Activated CD8-positive, alpha-beta T cell treated with anti-CD3 and anti-CD28 coated beads for 36 hours (primary cell): ENCODE measurements at regions not wholly inside any gene's neighbourhood (a gene's known extent, or its start where the extent isn't known, plus 50 kb on each side); places are given as distances from the start of the nearest gene placed in this dataset.

Experiments used
- ATAC-seq: fragments of 200-7000 bp; cut with Tn5 transposase; one replicate; pipeline ENCODE4 v1.10.0; 2021; ENCODE audit warnings: mild to moderate bottlenecking, moderate library complexity
- CTCF ChIA-PET: fragments of 350-600 bp; sonication (Branson Sonifier 250); formaldehyde crosslinking; loops from one replicate; lab custom pipeline; 2021; ENCODE audit warnings: antibody characterized with exemption; lab: Charles Lee
- POLR2A ChIA-PET: fragments of 350-600 bp; sonication (Branson Sonifier 250); formaldehyde crosslinking; loops from one replicate; lab custom pipeline; 2021; ENCODE audit warnings: antibody characterized with exemption; lab: Charles Lee
- DNase-seq: peaks from one replicate; pipeline ENCODE4 v3.0.0-alpha.2; 2020
- H3K27ac Mint-ChIP-seq: one replicate; pipeline ENCODE4 v1.8.0; 2021; ENCODE audit warnings: mild to moderate bottlenecking, mixed read lengths
- H3K27me3 Mint-ChIP-seq: one replicate; pipeline ENCODE4 v1.8.0; 2021; ENCODE audit warnings: mixed read lengths
- H3K36me3 Mint-ChIP-seq: one replicate; pipeline ENCODE4 v1.8.0; 2021; ENCODE audit warnings: low read depth, mixed read lengths
- H3K4me1 Mint-ChIP-seq: one replicate; pipeline ENCODE4 v1.8.0; 2021; ENCODE audit warnings: low read depth, mixed read lengths
- H3K4me3 Mint-ChIP-seq: one replicate; pipeline ENCODE4 v1.8.0; 2021; ENCODE audit warnings: mild to moderate bottlenecking, moderate library complexity, mixed read lengths
- H3K9me3 Mint-ChIP-seq: one replicate; pipeline ENCODE4 v1.8.0; 2021; ENCODE audit warnings: mixed read lengths
- intact Hi-C: fragments of 100-400 bp; cut with micrococcal nuclease; formaldehyde crosslinking; loops from one replicate; pipeline ENCODE4 v1.10.0; 2022
- TF ChIP-seq, protein P1 (sequence below): fragments of 200-600 bp; IDR thresholded peaks from one replicate; pipeline ENCODE4 v1.8.0; 2022; ENCODE audit warnings: antibody characterized with exemption, mild to moderate bottlenecking

DNA sequence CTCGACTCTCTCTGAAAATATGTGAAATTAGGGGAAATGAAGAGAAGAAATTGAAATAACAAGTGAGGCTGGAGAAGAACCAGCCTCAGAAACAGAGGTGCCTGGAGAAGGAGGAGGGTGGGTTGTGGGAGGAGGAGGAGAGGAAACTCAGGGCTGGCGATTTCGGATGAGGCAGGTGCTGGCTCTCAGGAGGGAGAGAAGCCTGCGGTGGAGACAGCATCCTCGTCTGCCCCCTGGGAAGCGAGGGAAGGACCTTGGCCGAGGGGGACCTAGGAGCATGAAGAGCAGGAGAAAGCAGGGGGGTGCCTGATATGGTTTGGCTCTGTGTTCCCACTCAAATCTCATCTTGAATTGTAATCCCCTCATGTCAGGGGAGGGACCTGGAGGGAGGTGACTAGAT is 264.7 kb upstream of the TNRC6C start:
- POLR2A ChIA-PET = no interaction called here
- H3K27ac Mint-ChIP-seq = no peak overlapping the region
- DNase-seq (no peak), ATAC-seq (no peak)
- CTCF ChIA-PET = no interaction called here
- no peaks in the 10 kb centered on the region for H3K9me3 Mint-ChIP-seq
- H3K27me3 Mint-ChIP-seq = peaks cover 2% of the 10 kb centered on the region
- no peak overlapping the region for H3K4me3 Mint-ChIP-seq
- TF ChIP-seq, protein P1, sequence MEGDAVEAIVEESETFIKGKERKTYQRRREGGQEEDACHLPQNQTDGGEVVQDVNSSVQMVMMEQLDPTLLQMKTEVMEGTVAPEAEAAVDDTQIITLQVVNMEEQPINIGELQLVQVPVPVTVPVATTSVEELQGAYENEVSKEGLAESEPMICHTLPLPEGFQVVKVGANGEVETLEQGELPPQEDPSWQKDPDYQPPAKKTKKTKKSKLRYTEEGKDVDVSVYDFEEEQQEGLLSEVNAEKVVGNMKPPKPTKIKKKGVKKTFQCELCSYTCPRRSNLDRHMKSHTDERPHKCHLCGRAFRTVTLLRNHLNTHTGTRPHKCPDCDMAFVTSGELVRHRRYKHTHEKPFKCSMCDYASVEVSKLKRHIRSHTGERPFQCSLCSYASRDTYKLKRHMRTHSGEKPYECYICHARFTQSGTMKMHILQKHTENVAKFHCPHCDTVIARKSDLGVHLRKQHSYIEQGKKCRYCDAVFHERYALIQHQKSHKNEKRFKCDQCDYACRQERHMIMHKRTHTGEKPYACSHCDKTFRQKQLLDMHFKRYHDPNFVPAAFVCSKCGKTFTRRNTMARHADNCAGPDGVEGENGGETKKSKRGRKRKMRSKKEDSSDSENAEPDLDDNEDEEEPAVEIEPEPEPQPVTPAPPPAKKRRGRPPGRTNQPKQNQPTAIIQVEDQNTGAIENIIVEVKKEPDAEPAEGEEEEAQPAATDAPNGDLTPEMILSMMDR = no peak
- intact Hi-C loops = no loop called here
- peaks cover 24% of the 10 kb centered on the region for H3K4me1 Mint-ChIP-seq
- no peaks in the 10 kb centered on the region for H3K36me3 Mint-ChIP-seq

DNA sequence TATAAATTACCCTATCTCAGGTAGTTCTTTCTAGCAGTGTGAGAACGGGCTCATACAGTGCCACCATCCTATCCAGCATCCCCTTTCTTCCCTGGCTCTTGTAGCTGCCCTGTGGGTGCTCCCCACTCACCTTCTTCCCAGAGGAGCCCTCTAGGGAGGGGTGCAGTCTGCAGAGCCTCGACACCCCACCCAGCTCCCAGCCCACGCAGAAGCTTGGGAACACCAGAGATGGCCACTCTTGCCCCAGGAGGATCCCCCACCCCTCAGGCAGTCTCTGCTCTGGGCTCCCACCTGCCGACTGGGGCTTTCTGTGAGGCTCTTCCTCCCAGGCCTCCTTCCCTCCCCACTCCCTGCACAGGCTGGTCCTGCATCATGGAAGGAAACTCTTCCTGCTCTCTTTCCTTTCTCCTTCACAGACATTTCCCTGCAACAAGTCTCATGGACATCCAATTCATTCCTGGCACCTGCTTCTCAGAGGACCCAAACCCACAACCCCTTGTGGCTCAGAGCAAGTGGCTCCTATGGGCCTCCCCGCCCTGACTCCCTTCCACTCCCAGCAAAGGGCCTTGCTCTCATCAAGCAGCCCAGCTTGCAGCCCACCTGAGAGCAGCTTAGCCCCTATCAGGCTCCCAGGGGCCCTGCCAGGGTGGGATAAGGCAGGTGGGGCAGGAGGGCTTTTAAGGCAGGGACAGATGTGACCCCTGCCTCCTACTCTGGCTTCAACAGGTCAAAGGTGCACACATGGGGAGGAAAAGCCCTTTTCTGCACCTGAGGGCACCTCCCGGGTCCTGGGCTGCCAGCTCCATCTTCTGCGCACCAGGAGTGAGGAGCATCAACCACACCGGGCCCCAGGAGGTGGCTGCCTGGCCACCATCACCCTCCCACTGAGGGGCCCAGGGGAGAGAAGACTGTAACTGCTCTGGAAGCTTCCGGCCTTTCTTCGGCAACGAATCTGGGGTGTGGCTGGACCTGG is 263.8 kb upstream of the TNRC6C start:
- no peak for DNase-seq
- no peaks in the 10 kb centered on the region for H3K9me3 Mint-ChIP-seq
- ATAC-seq = no peak
- H3K27me3 Mint-ChIP-seq = peaks cover 2% of the 10 kb centered on the region
- TF ChIP-seq, protein P1 = no peak
- CTCF ChIA-PET = interaction anchor here (0.8 kb wide), 1 partner anchor 319 kb away, joined by 3 read pairs; no protein-coding TSS in a partner anchor
- POLR2A ChIA-PET = no interaction called here
- peaks cover 24% of the 10 kb centered on the region for H3K4me1 Mint-ChIP-seq
- no peaks in the 10 kb centered on the region for H3K36me3 Mint-ChIP-seq
- H3K4me3 Mint-ChIP-seq = no peak overlapping the region
- intact Hi-C loops = no loop called here
- H3K27ac Mint-ChIP-seq = no peak overlapping the region

DNA sequence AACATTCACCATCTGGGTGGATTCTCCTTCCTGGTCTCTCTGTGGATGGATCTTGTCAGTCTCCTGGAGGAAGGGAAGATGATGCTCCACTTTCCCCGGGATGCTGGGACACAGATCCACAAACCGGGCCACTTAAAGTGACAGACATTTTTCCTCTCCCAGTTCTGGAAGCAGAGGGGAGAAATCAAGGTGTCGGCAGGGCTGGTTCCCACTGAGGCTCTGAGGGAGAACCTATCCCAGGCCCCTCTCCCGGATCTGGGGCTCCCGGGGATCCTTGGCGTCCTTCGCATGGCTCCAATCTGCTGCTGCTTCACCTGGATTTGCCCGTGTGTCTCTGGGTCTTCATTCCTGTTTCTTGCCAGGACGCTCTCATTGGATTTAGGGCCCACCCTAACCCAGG is 263.1 kb upstream of the TNRC6C start:
- H3K4me3 Mint-ChIP-seq = no peak overlapping the region
- CTCF ChIA-PET = interaction anchor here (0.8 kb wide), 1 partner anchor 318 kb away, joined by 3 read pairs; no protein-coding TSS in a partner anchor
- TF ChIP-seq, protein P1 = no peak
- no peaks in the 10 kb centered on the region for H3K36me3 Mint-ChIP-seq
- H3K9me3 Mint-ChIP-seq = no peaks in the 10 kb centered on the region
- peaks cover 22% of the 10 kb centered on the region for H3K4me1 Mint-ChIP-seq
- intact Hi-C loops = no loop called here
- POLR2A ChIA-PET = no interaction called here
- H3K27ac Mint-ChIP-seq = no peak overlapping the region
- H3K27me3 Mint-ChIP-seq = peaks cover 2% of the 10 kb centered on the region
- no peak for ATAC-seq
- DNase-seq = no peak

DNA sequence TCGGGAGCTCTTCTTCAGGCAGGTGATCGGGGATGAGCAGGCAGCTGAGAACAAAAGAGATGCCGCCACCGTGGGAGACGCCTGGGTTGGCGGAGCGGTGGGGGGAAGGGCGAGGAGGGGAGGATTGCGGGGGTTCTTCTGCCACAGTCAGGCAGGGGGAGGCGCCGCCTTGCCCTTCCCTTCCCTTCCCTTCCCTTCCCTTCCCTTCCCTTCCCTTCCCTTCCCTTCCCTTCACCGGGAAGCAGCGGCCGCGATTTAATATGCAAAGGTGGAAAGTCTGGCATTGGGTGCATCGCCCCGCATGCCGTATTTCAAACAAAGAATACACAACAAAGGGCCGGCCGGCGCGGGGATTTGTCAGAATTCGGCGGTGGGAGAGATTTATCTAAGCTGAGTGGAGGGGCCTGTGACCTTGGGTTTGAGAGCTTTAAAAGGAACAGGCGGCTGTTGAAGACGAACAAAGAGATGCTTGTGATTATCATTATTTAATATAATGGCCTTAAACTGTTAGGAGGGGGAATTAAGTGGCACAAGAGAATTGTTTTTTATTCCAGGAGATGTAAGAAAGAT is 262.3 kb upstream of the TNRC6C start:
- H3K4me1 Mint-ChIP-seq = peaks cover 14% of the 10 kb centered on the region
- no peaks in the 10 kb centered on the region for H3K9me3 Mint-ChIP-seq
- no peaks in the 10 kb centered on the region for H3K36me3 Mint-ChIP-seq
- no peak overlapping the region for H3K4me3 Mint-ChIP-seq
- ChIA-PET CTCF (no interaction called here), POLR2A (no interaction called here)
- DNase-seq (no peak), ATAC-seq (no peak)
- TF ChIP-seq, protein P1 = no peak
- intact Hi-C loops = no loop called here
- no peak overlapping the region for H3K27ac Mint-ChIP-seq
- peaks cover 2% of the 10 kb centered on the region for H3K27me3 Mint-ChIP-seq
